Type B pancreatic cell (in vitro differentiated cells): ENCODE measurements at regions not wholly inside any gene's neighbourhood (a gene's known extent, or its start where the extent isn't known, plus 50 kb on each side); places are given as distances from the start of the nearest gene placed in this dataset.

Experiments
- DNase-seq: peaks from one replicate; pipeline ENCODE4 v3.0.0; 2021; ENCODE audit warnings: mixed read lengths; ENCODE audit not compliant: unreplicated experiment; ENCODE audit errors: extremely low spot score
- H3K27ac Mint-ChIP-seq: 2 replicates; pipeline ENCODE4 v1.8.0; 2021; ENCODE audit warnings: mild to moderate bottlenecking, mixed read lengths
- H3K27me3 Mint-ChIP-seq: 2 replicates; pipeline ENCODE4 v1.8.0; 2021; ENCODE audit warnings: mixed read lengths
- H3K36me3 Mint-ChIP-seq: 2 replicates; pipeline ENCODE4 v1.8.0; 2021; ENCODE audit warnings: mixed read lengths
- H3K4me1 Mint-ChIP-seq: one replicate; pipeline ENCODE4 v1.8.0; 2021; ENCODE audit warnings: mixed read lengths; ENCODE audit not compliant: unreplicated experiment
- H3K4me3 Mint-ChIP-seq: 2 replicates; pipeline ENCODE4 v1.8.0; 2021; ENCODE audit warnings: mild to moderate bottlenecking, mixed read lengths
- H3K9me3 Mint-ChIP-seq: 2 replicates; pipeline ENCODE4 v1.8.0; 2021; ENCODE audit warnings: mixed read lengths
- CTCF ChIP-seq: fragments of 200-600 bp; sonication (generic); conservative IDR thresholded peaks from 2 replicates; pipeline ENCODE4 v1.5.0; 2021; ENCODE audit warnings: antibody characterized with exemption, mild to moderate bottlenecking

- H3K27me3 Mint-ChIP-seq: no peaks in the 10 kb centered on the region
- no peak overlapping the region for H3K4me3 Mint-ChIP-seq
- H3K9me3 Mint-ChIP-seq: peaks cover 16% of the 10 kb centered on the region
- no peaks in the 10 kb centered on the region for H3K4me1 Mint-ChIP-seq
- no peak for TF ChIP-seq CTCF
- no peak overlapping the region for H3K27ac Mint-ChIP-seq
- H3K36me3 Mint-ChIP-seq: no peaks in the 10 kb centered on the region
- DNase-seq: no peak
Measured at GRCh38 chr14:106778986-106779385, 1252.6 kb downstream of the TMEM121 start.

GRCh38 chr14:106786697-106787096 lies 1260.3 kb downstream of the TMEM121 start:
- H3K4me1 Mint-ChIP-seq: no peaks in the 10 kb centered on the region
- no peak for TF ChIP-seq CTCF
- H3K9me3 Mint-ChIP-seq: peaks cover 14% of the 10 kb centered on the region
- DNase-seq: no peak
- no peak overlapping the region for H3K4me3 Mint-ChIP-seq
- no peak overlapping the region for H3K27ac Mint-ChIP-seq
- H3K36me3 Mint-ChIP-seq: no peaks in the 10 kb centered on the region
- H3K27me3 Mint-ChIP-seq: no peaks in the 10 kb centered on the region

GRCh38 chr14:106787626-106788025 lies 1261.2 kb downstream of the TMEM121 start:
- Mint-ChIP-seq H3K36me3 (no peaks in the 10 kb centered on the region), H3K27me3 (no peaks in the 10 kb centered on the region), H3K4me3 (no peak overlapping the region), H3K27ac (no peak overlapping the region), H3K9me3 (peaks cover 14% of the 10 kb centered on the region), H3K4me1 (no peaks in the 10 kb centered on the region)
- no peak for DNase-seq
- TF ChIP-seq CTCF: no peak

GRCh38 chr14:106788534-106788933 lies 1262.2 kb downstream of the TMEM121 start:
- no peaks in the 10 kb centered on the region for H3K36me3 Mint-ChIP-seq
- no peaks in the 10 kb centered on the region for H3K4me1 Mint-ChIP-seq
- no peak overlapping the region for H3K4me3 Mint-ChIP-seq
- DNase-seq: no peak
- no peak overlapping the region for H3K27ac Mint-ChIP-seq
- TF ChIP-seq CTCF: no peak
- no peaks in the 10 kb centered on the region for H3K27me3 Mint-ChIP-seq
- peaks cover 14% of the 10 kb centered on the region for H3K9me3 Mint-ChIP-seq

- TF ChIP-seq CTCF: no peak
- no peaks in the 10 kb centered on the region for H3K27me3 Mint-ChIP-seq
- no peak overlapping the region for H3K4me3 Mint-ChIP-seq
- H3K4me1 Mint-ChIP-seq: no peaks in the 10 kb centered on the region
- H3K27ac Mint-ChIP-seq: no peak overlapping the region
- no peak for DNase-seq
- no peaks in the 10 kb centered on the region for H3K36me3 Mint-ChIP-seq
- peaks cover 20% of the 10 kb centered on the region for H3K9me3 Mint-ChIP-seq
Measured at GRCh38 chr14:106789318-106789717, 1262.9 kb downstream of the TMEM121 start.
